Activated effector memory CD4-positive, alpha-beta T cell treated with anti-CD3 and anti-CD28 coated beads, Interleukin-2, amount 50 U/mL, for 16 hours (primary cell): ENCODE measurements at regions not wholly inside any gene's neighbourhood (a gene's known extent, or its start where the extent isn't known, plus 50 kb on each side); places are given as distances from the start of the nearest gene placed in this dataset.

Experiments
- DNase-seq: peaks from one replicate; pipeline ENCODE4 v3.0.0-alpha.2; 2020

GRCh38 chr3:62982795-62983455 lies 107.7 kb upstream of the CADPS start:
- no peak for DNase-seq

GRCh38 chr3:62986061-62986460 lies 110.8 kb upstream of the CADPS start:
- DNase-seq: no peak

GRCh38 chr3:62987721-62988120 lies 112.5 kb upstream of the CADPS start:
- DNase-seq: no peak

- DNase-seq: no peak
Measured at GRCh38 chr3:62990704-62991413, 115.6 kb upstream of the CADPS start.

GRCh38 chr3:62992520-62992919 lies 117.3 kb upstream of the CADPS start:
- no peak for DNase-seq

GRCh38 chr3:62995119-62995518 lies 119.9 kb upstream of the CADPS start:
- DNase-seq: no peak

- no peak for DNase-seq
Measured at GRCh38 chr3:62995530-62995929, 120.3 kb upstream of the CADPS start.

GRCh38 chr3:62997369-62997768 lies 122.2 kb upstream of the CADPS start:
- DNase-seq: no peak

- DNase-seq: no peak
Measured at GRCh38 chr3:62999158-62999557, 123.9 kb upstream of the CADPS start.

GRCh38 chr3:62999791-63000190 lies 124.6 kb upstream of the CADPS start:
- no peak for DNase-seq

GRCh38 chr3:63004448-63004847 lies 129.2 kb upstream of the CADPS start:
- DNase-seq: no peak

GRCh38 chr3:63015614-63016309 lies 140.5 kb upstream of the CADPS start:
- no peak for DNase-seq

- DNase-seq: no peak
Measured at GRCh38 chr3:63022114-63022513, 146.9 kb upstream of the CADPS start.

- DNase-seq: no peak
Measured at GRCh38 chr3:63026722-63027121, 151.5 kb upstream of the CADPS start.

GRCh38 chr3:63029326-63029725 lies 154.1 kb upstream of the CADPS start:
- DNase-seq: no peak

GRCh38 chr3:63029921-63030320 lies 154.7 kb upstream of the CADPS start:
- no peak for DNase-seq

GRCh38 chr3:63030666-63031065 lies 155.4 kb upstream of the CADPS start:
- no peak for DNase-seq

GRCh38 chr3:63032881-63033280 lies 157.7 kb upstream of the CADPS start:
- no peak for DNase-seq

GRCh38 chr3:63034101-63034500 lies 158.9 kb upstream of the CADPS start:
- no peak for DNase-seq

- DNase-seq: no peak
Measured at GRCh38 chr3:63037116-63037515, 161.9 kb upstream of the CADPS start.

GRCh38 chr3:63042833-63043232 lies 167.6 kb upstream of the CADPS start:
- DNase-seq: no peak

GRCh38 chr3:63043631-63044030 lies 168.4 kb upstream of the CADPS start:
- no peak for DNase-seq

- DNase-seq: no peak
Measured at GRCh38 chr3:63046152-63046551, 170.9 kb upstream of the CADPS start.

GRCh38 chr3:63046580-63046979 lies 171.4 kb upstream of the CADPS start:
- DNase-seq: no peak
